ENCODE measurements at regions not wholly inside any gene's neighbourhood (a gene's known extent, or its start where the extent isn't known, plus 50 kb on each side); places are given as distances from the start of the nearest gene placed in this dataset.
"Not testable (repeated sequence)": the region's sequence is repeated elsewhere in the genome, so short reads cannot be mapped to it uniquely, and the experiment has no call there.

- DNase-seq (ENCODE audit: insufficient read length, low spot score), result no peak
- FAIRE-seq, result no peak
These were observed 286.6 kb upstream of the POU5F2 start for GRCh38 chr5:94028001-94028400.

DNA sequence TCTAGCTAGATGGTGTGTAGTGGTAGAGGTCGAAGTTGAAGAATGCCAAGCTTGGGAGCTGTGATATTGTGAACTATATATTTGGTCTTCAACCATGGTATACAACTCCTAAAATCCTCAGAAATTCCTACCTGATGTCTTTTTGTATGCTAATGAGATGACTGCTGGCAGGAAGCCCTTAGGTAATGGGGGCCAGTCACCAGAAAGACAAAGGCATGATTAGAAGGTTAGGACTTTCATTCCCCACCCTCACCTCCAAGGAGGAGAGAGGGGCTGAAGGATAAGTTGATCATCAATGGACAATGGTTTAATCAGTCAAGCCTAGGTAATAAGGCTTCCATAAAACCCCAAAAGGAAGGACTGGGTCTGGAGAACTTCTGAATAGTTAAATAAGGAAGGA is 285.7 kb upstream of the POU5F2 start:
- DNase-seq (ENCODE audit: insufficient read length, low spot score) (no peak), FAIRE-seq (no peak)

DNA sequence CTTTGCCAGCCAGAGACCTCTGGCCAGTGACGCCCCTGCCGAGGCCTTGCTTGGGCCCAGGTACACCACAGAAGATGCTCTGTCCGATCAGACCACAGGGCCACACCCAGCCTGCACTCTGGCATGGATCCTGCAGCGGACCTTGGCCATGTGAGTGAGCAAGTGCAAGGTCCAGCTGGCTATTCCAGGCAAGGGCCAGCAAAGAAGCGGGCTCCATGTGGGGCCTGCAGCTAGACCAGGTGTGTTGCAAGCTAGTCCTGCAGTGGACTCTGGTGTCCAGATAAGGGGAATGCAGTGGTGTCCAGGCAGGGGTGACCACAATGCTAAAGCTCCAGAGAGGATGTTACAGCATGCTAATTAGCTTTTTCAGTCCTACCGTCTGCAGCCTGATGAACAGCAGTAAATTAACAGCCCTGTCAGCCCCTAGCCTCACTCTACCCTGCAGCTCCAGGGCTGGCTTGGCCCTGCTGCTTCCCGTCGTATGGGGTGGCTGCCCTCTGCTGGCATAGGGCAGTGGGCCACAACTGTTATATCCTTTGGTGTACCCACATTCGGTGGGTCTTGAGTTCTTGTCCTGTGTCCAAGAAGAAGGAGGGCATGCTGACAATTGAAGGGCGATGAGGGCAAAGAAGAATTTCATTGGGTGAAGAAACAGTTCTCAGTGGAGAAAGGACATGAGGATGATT is 284.5 kb upstream of the POU5F2 start:
- FAIRE-seq (no peak), DNase-seq (ENCODE audit: insufficient read length, low spot score) (no peak)

GRCh38 chr5:94024620-94025019 is 283.2 kb upstream of the POU5F2 start:
- DNase-seq (ENCODE audit: insufficient read length, low spot score) (no peak), FAIRE-seq (no peak)

DNA sequence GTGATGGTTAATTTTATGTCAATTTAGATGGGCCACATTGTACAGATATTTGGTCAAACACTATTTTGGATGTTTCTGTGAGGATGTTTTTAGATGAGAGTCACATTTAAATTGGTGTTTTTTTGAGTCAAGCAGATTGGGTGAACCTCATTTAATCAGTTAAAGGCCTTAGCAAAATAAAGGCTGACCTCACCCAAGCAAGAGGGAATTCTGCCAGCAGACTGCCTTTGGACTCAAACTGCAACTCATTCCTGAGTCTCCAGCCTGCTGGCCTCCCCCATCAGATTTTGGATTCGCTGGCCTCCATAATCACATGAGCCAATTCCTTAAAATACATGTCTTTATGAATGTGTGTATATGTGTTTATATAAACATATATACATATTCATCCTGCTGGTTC is 282.7 kb upstream of the POU5F2 start:
- no peak for FAIRE-seq
- no peak for DNase-seq (ENCODE audit: insufficient read length, low spot score)

GRCh38 chr5:94021246-94021645 is 279.8 kb upstream of the POU5F2 start:
- DNase-seq (ENCODE audit: insufficient read length, low spot score) (peak; percentile 27), FAIRE-seq (no peak)

DNA sequence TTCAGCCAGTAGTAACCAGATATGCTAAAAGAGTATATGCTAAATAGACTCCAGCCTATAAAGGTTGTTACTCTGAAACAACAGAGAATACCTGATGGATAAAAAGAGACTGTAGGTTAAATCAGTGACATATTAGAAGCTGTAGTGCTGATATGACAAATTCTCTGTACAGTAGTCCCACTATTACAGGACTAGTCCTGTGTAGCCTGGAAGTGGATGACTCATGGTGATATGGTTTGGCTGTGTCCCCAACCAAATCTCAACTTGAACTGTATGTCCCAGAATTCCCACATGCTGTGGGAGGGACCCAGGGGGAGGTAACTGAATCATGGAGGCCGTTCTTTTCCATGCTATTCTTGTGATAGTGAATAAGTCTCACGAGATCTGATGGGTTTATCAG is 276.2 kb upstream of the POU5F2 start:
- DNase-seq (ENCODE audit: insufficient read length, low spot score) (no peak), FAIRE-seq (no peak)

DNA sequence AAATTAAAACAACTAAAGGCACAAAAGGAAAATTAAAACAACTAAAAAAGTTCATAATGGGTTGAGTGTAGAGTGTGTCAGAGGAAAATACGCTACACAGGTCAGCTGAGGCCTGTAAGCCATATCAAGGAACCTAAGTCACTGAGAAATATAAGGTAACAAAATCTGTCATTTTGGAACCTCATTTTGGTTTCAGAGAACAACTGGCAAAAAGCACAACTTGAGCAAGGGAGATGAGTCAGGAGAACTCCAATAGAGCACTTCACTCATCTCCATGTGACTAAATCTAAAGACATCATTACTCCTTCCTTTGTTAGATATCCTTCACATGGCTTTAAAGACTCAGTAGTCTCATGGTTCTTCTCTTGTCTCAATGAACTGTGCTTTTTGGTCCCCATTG is 269.4 kb upstream of the POU5F2 start:
- DNase-seq (ENCODE audit: insufficient read length, low spot score) (no peak), FAIRE-seq (no peak)

DNA sequence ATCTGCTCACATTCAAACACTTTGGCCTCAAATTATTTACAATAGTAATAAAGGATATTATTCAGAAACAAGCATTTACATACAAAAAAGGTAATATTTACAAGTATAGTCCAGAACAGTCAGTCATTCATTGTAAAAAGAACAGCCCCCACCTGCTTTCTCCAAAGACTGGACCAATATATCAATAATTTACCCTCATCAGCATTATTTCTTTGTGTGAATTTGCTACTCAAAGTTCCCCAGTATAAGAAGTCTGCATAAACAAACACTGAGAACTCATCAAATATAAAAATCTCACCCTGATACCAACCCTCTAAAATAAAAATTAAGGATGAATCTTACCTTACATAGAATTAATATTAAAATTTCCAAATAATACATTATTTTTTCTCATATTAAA is 267.8 kb upstream of the POU5F2 start:
- DNase-seq (ENCODE audit: insufficient read length, low spot score) (no peak), FAIRE-seq (no peak)

DNA sequence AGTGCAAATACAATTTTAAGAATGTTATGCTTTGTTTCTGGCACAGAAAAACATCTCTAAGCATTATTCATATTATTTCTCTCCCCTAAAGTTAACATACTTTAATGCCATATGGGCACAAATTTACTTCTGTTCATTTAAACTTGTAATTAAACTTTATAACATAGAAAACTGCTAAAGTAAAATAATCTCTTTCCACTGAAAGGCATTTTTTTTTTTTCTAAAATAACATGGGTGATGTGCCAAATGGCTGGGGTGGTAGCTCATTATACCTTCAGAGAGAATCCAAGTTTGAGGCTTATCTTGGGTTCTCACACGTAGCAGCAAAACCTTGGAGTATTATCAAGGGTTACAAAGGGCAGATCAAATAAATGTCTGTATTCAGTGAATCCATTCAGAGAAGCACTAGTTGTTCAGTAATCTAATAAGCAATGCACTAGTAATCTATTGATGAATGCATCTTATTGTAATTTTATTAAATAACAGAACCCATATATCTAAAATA is 257.6 kb upstream of the POU5F2 start:
- FAIRE-seq, result no peak
- no peak for DNase-seq (ENCODE audit: insufficient read length, low spot score)

DNA sequence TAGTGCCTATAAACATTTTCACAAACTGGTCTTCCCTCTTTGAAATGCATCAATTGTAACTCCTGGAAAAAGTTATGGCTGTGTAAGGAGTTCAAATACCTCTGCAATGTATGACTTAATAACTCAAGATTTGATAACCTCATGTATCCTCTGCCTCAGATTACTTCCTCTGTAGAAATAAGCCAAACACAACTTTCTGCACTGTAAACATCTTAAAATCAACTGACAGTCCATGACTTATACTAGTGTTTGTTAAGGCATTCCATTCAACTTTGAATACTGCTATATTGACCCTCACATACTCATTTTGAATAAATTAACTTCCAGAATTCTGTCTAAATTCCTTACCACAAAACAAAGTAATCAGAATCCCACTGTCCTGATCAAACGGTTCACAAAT is 256.2 kb upstream of the POU5F2 start:
- FAIRE-seq (no peak), DNase-seq (ENCODE audit: insufficient read length, low spot score) (no peak)

GRCh38 chr5:93995126-93995621 is 253.8 kb upstream of the POU5F2 start:
- FAIRE-seq (no peak), DNase-seq (ENCODE audit: insufficient read length, low spot score) (no peak)

DNA sequence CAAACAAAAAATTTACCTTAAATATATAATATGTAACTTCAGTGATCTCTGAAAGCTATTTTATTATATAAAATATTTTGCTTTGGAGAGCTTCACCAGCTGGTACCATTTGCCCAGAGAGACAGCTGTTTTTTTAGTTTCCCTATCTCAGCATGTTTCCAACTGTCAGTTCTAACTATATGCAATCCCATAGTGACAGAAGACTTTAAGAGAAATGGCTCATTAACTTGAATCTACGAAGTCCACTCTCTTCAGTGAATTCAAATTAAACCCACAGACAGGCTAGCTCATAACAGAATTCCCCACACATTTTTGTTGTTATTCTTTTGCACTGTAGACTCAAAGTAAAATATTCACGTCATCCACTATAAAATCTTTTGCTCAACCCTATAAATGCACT is 251.8 kb upstream of the POU5F2 start:
- FAIRE-seq (no peak), DNase-seq (ENCODE audit: insufficient read length, low spot score) (no peak)

DNA sequence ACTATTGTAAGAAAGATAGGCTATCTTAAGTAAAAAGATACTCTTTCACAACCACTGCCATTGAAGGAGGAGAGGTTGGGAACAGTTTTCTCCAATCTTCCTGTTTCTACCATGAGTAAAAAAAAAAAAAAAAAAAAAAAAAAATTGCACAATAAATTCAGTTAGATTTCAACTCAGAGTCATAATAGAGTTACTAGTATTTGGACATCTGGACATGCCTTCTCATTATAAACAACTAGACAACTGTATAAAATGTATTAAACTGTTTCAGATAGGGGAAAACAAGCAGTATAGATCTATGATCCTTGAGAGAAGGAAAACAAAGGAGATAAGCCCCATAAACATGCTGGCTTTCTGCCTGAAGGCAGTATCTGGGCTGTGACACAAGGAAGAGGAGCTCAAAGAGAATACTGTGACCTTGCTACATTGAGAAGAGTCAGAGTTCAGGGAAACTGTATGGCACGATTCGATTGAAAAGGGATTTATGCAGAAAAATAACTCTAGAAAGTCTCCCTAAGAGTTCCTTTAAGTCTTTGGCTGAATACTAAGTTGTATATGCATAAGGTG is 249.2 kb upstream of the POU5F2 start:
- FAIRE-seq, result no peak
- DNase-seq (ENCODE audit: insufficient read length, low spot score), result no peak

GRCh38 chr5:93985940-93986570 is 244.7 kb upstream of the POU5F2 start:
- FAIRE-seq; DNase-seq (ENCODE audit: insufficient read length, low spot score): not testable (repeated sequence)

DNA sequence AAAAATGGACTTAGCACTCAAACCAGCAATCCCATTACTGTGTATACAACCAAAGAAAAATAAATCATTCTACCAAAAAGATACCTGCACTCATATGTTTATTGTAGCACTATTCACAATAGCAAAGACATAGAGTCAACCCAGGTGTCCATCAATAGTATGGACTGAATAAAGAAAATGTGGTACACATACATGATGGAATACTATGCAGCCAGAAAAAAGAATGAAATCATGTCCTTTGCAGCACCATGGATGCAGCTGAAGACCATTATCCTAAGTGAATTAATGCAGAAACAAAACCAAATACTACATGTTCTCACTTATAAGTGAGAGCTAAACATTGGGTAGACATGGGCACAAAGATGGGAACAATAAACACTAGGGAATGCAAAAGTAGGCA is 236.8 kb upstream of the POU5F2 start:
- FAIRE-seq (no peak), DNase-seq (ENCODE audit: insufficient read length, low spot score) (no peak)

- DNase-seq (ENCODE audit: insufficient read length, low spot score) (no peak), FAIRE-seq (no peak)
These were observed 226.5 kb upstream of the POU5F2 start for GRCh38 chr5:93967923-93968322.

GRCh38 chr5:93964421-93964820 is 223.0 kb upstream of the POU5F2 start:
- no peak for FAIRE-seq

DNA sequence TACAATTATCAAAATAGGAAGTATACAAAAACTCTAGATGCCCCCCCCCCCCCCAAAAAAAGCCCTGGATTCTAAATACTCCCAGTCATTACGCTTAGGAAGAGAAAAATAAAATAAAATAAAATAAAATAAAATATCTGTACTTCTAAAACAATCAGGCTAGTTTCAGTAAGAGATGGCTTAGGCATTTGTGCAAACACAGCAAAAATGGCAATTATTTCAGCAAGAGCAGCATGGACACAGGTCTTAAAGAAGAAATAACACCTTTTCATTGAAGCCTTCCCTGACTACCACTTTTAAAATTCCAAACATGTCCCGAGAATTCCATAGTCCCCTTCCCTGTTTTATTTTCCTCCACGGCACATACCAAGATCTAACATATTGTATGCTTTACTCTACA is 218.6 kb upstream of the POU5F2 start:
- FAIRE-seq (no peak), DNase-seq (ENCODE audit: insufficient read length, low spot score) (no peak)

More at GRCh38 chr5:93964421-93964820, 223.0 kb upstream of the POU5F2 start:
- DNase-seq (ENCODE audit: insufficient read length, low spot score), result no peak

- DNase-seq (ENCODE audit: insufficient read length, low spot score), result no peak
- no peak for FAIRE-seq
These were observed 214.6 kb upstream of the POU5F2 start for GRCh38 chr5:93956006-93956405.

- no peak for FAIRE-seq
- no peak for DNase-seq (ENCODE audit: insufficient read length, low spot score)
These were observed 213.1 kb upstream of the POU5F2 start for GRCh38 chr5:93954421-93955069.

Data from HTR-8/SVneo (cell line).